ENCODE measurements at regions not wholly inside any gene's neighbourhood (a gene's known extent, or its start where the extent isn't known, plus 50 kb on each side); places are given as distances from the start of the nearest gene placed in this dataset.

DNA sequence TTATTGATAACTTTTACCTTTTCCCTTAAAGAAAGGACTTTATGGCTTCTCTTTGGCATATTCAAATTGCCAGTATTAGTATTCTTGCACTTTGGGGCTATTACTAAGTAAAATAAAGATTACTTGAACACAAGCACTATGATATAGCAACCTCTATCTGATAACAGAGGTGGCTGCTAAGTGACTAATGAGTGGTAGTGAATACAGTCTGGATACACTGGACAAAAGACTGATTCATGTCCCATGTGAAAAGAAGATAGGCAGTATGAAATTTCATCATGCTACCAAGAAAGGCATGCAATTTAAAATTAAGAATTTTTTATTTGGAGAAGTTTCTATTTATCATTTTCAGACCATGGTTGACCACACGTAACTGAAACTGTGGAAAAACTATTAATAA is 399.9 kb downstream of the FSCB start:
- Histone ChIP-seq H3K4me3 (replicated peaks in 1 of 4; ENCODE audit: control extremely low read depth in 1 of 4, insufficient read depth in 1 of 4, low read depth in 3 of 4, low read length in 4 of 4) (no peak overlapping the region), H3K79me2 (ENCODE audit: control insufficient read depth, insufficient read depth, low read length) (no peaks in the 10 kb centered on the region), H4K20me1 (ENCODE audit: control insufficient read depth, extremely low read depth, insufficient read depth, low read length) (no peaks in the 10 kb centered on the region), H3K9me3 (ENCODE audit: control insufficient read depth, insufficient read depth, low read depth, low read length) (no peaks in the 10 kb centered on the region), H2AFZ (ENCODE audit: low read length) (no peak overlapping the region), H3K27ac (ENCODE audit: insufficient read depth, low read length) (no peak overlapping the region), H3K9ac (ENCODE audit: insufficient read depth, low read length) (no peak overlapping the region), H3K27me3 (ENCODE audit: control insufficient read depth, insufficient read depth, low read length) (no peaks in the 10 kb centered on the region), H3K36me3 (ENCODE audit: control insufficient read depth, insufficient read depth, low read length) (no peaks in the 10 kb centered on the region), H3K4me2 (ENCODE audit: extremely low read depth, insufficient read depth, low read length) (no peak overlapping the region), H3K4me1 (ENCODE audit: control insufficient read depth, extremely low read depth, insufficient read depth, low read length) (no peaks in the 10 kb centered on the region)
- no peak for DNase-seq (ENCODE audit: low read depth in 2 of 2)
- TF ChIP-seq, protein P1, sequence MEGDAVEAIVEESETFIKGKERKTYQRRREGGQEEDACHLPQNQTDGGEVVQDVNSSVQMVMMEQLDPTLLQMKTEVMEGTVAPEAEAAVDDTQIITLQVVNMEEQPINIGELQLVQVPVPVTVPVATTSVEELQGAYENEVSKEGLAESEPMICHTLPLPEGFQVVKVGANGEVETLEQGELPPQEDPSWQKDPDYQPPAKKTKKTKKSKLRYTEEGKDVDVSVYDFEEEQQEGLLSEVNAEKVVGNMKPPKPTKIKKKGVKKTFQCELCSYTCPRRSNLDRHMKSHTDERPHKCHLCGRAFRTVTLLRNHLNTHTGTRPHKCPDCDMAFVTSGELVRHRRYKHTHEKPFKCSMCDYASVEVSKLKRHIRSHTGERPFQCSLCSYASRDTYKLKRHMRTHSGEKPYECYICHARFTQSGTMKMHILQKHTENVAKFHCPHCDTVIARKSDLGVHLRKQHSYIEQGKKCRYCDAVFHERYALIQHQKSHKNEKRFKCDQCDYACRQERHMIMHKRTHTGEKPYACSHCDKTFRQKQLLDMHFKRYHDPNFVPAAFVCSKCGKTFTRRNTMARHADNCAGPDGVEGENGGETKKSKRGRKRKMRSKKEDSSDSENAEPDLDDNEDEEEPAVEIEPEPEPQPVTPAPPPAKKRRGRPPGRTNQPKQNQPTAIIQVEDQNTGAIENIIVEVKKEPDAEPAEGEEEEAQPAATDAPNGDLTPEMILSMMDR (conservative IDR thresholded peaks at IDR 0.05 in 1 of 2, IDR thresholded peaks at IDR 0.05 in 1 of 2; ENCODE audit: low read depth in 1 of 2, low read length in 2 of 2): no peak
- TF ChIP-seq EZH2 (IDR thresholded peaks at IDR 0.05; ENCODE audit: low read length, missing control alignments): no peak

DNA sequence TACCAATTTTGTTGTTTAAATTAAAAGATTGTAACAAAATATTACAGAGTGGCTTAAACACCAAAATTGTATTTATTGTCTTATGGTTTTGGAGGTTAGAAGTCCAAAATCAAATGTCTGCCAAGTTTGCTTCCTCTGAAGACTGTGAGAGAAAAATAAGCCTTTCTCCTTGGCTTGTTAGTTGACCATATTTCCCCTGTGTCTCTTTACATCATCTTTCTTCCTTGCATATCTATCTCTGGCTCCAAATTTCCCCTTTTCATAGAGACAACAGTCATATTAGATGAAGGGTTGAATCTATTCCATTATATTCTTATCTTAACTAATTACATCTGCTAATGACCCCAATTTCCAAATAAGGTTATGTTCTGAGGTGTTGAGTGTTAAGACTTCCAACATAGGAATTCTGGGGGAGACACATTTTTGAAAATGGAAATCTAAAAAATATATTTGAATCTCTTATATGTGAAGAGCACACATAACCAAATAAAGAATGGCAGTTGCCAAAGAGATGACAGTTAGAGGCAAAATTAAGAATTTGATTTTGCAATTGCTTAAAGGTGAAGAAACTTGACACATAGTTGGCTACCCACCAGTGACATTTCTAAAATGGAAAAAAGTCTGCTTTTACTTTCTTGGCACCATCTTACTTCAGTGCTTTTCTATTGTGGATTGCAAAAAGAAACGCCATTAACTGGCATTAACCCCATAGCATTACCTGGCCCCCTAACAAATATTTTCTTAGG is 407.2 kb downstream of the FSCB start:
- Histone ChIP-seq H3K36me3 (ENCODE audit: control insufficient read depth, insufficient read depth, low read length) (no peaks in the 10 kb centered on the region), H4K20me1 (ENCODE audit: control insufficient read depth, extremely low read depth, insufficient read depth, low read length) (no peaks in the 10 kb centered on the region), H3K27me3 (ENCODE audit: control insufficient read depth, insufficient read depth, low read length) (no peaks in the 10 kb centered on the region), H3K79me2 (ENCODE audit: control insufficient read depth, insufficient read depth, low read length) (no peaks in the 10 kb centered on the region), H3K4me3 (replicated peaks in 1 of 4; ENCODE audit: control extremely low read depth in 1 of 4, insufficient read depth in 1 of 4, low read depth in 3 of 4, low read length in 4 of 4) (no peak overlapping the region), H3K27ac (ENCODE audit: insufficient read depth, low read length) (no peak overlapping the region), H3K9ac (ENCODE audit: insufficient read depth, low read length) (no peak overlapping the region), H3K9me3 (ENCODE audit: control insufficient read depth, insufficient read depth, low read depth, low read length) (no peaks in the 10 kb centered on the region), H3K4me1 (ENCODE audit: control insufficient read depth, extremely low read depth, insufficient read depth, low read length) (no peaks in the 10 kb centered on the region), H3K4me2 (ENCODE audit: extremely low read depth, insufficient read depth, low read length) (no peak overlapping the region), H2AFZ (ENCODE audit: low read length) (no peak overlapping the region)
- no peak for TF ChIP-seq EZH2 (IDR thresholded peaks at IDR 0.05; ENCODE audit: low read length, missing control alignments)
- TF ChIP-seq, protein P1 (conservative IDR thresholded peaks at IDR 0.05 in 1 of 2, IDR thresholded peaks at IDR 0.05 in 1 of 2; ENCODE audit: low read depth in 1 of 2, low read length in 2 of 2): no peak
- DNase-seq (ENCODE audit: low read depth in 2 of 2): no peak

DNA sequence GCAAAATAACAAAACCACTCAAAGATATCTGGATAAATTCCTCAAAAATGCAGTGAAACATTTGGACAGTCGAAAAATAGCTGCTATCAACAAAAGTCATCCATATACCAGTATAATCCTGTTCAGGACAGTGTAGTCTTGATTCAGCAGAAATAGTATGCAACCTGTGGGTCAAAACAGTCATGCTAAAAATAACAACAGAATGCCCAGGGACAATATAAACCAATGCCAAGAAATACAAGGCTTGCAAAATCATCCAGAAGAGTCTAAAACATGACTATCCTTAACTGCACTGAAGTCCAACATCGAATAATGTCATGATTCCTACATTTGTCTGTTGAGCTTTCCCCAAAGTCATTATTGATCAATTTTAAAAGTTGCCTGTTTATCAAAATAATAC is 425.9 kb downstream of the FSCB start:
- no peaks in the 10 kb centered on the region for H4K20me1 ChIP-seq (ENCODE audit: control insufficient read depth, extremely low read depth, insufficient read depth, low read length)
- no peaks in the 10 kb centered on the region for H3K79me2 ChIP-seq (ENCODE audit: control insufficient read depth, insufficient read depth, low read length)
- H3K9me3 ChIP-seq (ENCODE audit: control insufficient read depth, insufficient read depth, low read depth, low read length): no peaks in the 10 kb centered on the region
- no peaks in the 10 kb centered on the region for H3K4me1 ChIP-seq (ENCODE audit: control insufficient read depth, extremely low read depth, insufficient read depth, low read length)
- no peak overlapping the region for H2AFZ ChIP-seq (ENCODE audit: low read length)
- no peaks in the 10 kb centered on the region for H3K27me3 ChIP-seq (ENCODE audit: control insufficient read depth, insufficient read depth, low read length)
- H3K27ac ChIP-seq (ENCODE audit: insufficient read depth, low read length): no peak overlapping the region
- no peaks in the 10 kb centered on the region for H3K36me3 ChIP-seq (ENCODE audit: control insufficient read depth, insufficient read depth, low read length)
- TF ChIP-seq EZH2 (IDR thresholded peaks at IDR 0.05; ENCODE audit: low read length, missing control alignments): no peak
- TF ChIP-seq, protein P1 (conservative IDR thresholded peaks at IDR 0.05 in 1 of 2, IDR thresholded peaks at IDR 0.05 in 1 of 2; ENCODE audit: low read depth in 1 of 2, low read length in 2 of 2): no peak
- H3K4me3 ChIP-seq (replicated peaks in 1 of 4; ENCODE audit: control extremely low read depth in 1 of 4, insufficient read depth in 1 of 4, low read depth in 3 of 4, low read length in 4 of 4): no peak overlapping the region
- DNase-seq (ENCODE audit: low read depth in 2 of 2): no peak
- H3K9ac ChIP-seq (ENCODE audit: insufficient read depth, low read length): no peak overlapping the region
- H3K4me2 ChIP-seq (ENCODE audit: extremely low read depth, insufficient read depth, low read length): no peak overlapping the region
